Adipose tissue (tissue), 3 donors: ENCODE measurements at regions not wholly inside any gene's neighbourhood (a gene's known extent, or its start where the extent isn't known, plus 50 kb on each side); places are given as distances from the start of the nearest gene placed in this dataset.

Source experiments
- H3K27ac ChIP-seq: one replicate; pipeline ENCODE4 v1.5.1; 2013; ENCODE audit warnings: low read depth, low read length
- WGBS, 3 donors: extraction: QIAGEN DNeasy Blood & Tissue Kit; methylation state at CpG; one replicate each; pipeline ENCODE4 v1.1.7; 2013; 5-methylcytosine and 5-hydroxymethylcytosine counted together
- donor health status: healthy with polysubstance abuse.
- donor health status: Bipolar disorder and iron deficiency.
- donor health status: healthy.

- WGBS, 3 donors: 43 to 60% (median 48%) methylated on average over 5 of the region's 5 CpGs
- no peak overlapping the region for H3K27ac ChIP-seq
These were observed 354.8 kb upstream of the MEIS1 start for GRCh38 chr2:66080127-66080526.

- no peak overlapping the region for H3K27ac ChIP-seq
- 82 to 92% (median 88%) methylated on average over 4 of the region's 4 CpGs for WGBS, 3 donors
These were observed 361.8 kb upstream of the MEIS1 start for GRCh38 chr2:66073172-66073571.

GRCh38 chr2:66070721-66071602, 364.0 kb upstream of the MEIS1 start:
- no peak overlapping the region for H3K27ac ChIP-seq
- 30 to 55% (median 49%) methylated on average over 21 of the region's 21 CpGs for WGBS, 3 donors

DNA sequence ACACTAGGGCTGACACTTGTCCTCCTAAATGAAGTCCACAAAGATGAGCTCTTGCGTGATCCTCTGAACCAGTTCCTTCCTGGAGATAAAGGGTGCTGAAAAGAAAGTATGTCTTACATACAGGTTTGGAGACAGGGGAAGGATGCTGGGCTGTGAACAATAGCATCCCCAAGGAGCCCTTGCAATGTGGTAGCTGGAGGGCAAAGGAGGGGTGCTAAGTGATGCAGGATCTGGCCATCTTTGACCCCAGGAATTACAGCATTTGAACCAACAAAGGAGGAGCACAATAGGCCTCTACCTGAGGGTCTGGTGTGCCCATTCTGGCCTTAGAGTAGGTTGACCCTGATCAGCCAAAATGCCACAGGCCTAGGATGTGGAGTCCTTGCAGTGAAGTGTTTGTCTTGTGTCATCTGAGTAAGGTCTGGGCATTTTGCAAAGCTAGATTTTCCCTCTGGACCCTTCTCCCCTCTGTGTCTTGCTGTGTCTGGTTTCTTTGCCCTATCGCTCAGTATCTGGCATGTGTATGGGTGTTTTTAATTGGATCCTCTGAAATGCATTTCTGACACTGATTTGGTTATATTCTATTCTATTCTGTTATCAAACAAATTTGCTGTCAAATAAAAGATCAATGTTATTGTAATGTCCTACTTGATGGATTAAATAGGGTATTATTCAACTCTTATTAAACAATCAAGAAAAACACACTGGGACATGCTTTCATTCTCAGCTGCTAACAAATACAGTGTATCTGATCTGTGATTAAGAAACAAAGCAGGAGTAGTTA, 364.8 kb upstream of the MEIS1 start:
- no peak overlapping the region for H3K27ac ChIP-seq
- WGBS, 3 donors: 90 to 97% (median 91%) methylated on average over 2 of the region's 2 CpGs

- H3K27ac ChIP-seq: no peak overlapping the region
These were observed 368.9 kb upstream of the MEIS1 start for GRCh38 chr2:66066032-66066431.

DNA sequence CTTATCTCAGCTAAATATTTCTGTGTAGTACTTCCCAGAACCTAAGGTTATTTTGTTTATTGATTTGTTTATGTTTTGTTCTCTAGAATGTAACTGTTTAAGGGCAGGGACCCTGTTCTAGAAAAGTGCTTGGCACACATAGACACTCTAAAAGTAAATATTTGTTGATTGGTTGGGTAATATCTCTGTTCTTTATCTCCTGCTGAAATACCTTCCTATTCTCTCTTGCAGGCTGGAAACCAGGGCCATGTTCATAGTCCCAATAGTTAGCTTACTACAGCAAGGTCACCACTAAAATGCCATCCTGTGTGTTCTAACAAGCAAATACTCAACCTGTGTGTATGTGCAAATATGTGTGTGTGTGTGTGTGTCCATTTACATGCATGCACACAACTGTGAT, 375.6 kb upstream of the MEIS1 start:
- no peak overlapping the region for H3K27ac ChIP-seq

- no peak overlapping the region for H3K27ac ChIP-seq
- WGBS, 3 donors: 84 to 92% (median 91%) methylated on average over 4 of the region's 4 CpGs
These were observed 376.2 kb upstream of the MEIS1 start for GRCh38 chr2:66058675-66059074.

DNA sequence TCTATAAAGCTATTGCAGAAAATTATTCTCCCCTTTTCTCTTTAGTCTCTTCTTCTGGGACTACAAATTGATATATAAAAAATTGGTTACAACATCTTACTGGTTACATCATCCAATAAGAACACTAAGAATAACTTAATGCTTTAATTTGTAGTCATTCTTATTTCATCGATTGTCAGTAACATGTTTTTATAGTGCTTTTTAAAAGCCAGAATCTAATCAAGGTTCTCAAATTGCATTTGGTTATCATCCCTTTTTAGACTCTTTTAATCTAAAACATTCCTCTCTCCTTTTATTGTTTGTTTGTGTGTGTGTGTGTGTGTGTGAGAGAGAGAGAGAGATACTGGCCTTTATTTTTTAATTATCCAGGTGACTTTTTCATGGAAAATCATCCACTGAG, 377.1 kb upstream of the MEIS1 start:
- 82 to 91% (median 85%) methylated on average over 1 of the region's 1 CpG for WGBS, 3 donors

DNA sequence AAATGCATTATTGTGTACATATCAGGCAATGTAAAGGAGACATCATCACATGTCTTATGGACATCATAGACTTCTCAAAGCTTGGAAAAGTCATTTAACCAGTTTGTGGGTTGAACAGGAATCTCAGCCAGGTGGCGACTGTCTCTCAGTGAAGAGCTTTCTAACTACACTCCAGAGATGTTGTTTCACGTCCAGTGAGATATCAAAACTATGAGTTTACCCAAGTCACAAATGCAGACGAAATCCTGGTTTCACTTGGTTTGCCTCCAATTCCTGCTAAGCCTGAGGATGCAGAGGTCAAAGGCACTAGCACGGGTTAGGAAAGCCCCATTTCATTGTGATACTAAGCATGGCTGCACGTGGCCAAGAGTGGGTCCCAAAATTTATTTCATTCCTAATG, 384.5 kb upstream of the MEIS1 start:
- WGBS, 3 donors: 46 to 61% (median 49%) methylated on average over 5 of the region's 5 CpGs
- no peak overlapping the region for H3K27ac ChIP-seq

More for the DNA sequence above, 377.1 kb upstream of the MEIS1 start:
- no peak overlapping the region for H3K27ac ChIP-seq

GRCh38 chr2:66048667-66049066, 386.3 kb upstream of the MEIS1 start:
- no peak overlapping the region for H3K27ac ChIP-seq
- WGBS, 3 donors: 83 to 86% (median 86%) methylated on average over 3 of the region's 3 CpGs

- 81 to 86% (median 81%) methylated on average over 7 of the region's 7 CpGs for WGBS, 3 donors
- no peak overlapping the region for H3K27ac ChIP-seq
These were observed 392.8 kb upstream of the MEIS1 start for GRCh38 chr2:66041902-66042657.

DNA sequence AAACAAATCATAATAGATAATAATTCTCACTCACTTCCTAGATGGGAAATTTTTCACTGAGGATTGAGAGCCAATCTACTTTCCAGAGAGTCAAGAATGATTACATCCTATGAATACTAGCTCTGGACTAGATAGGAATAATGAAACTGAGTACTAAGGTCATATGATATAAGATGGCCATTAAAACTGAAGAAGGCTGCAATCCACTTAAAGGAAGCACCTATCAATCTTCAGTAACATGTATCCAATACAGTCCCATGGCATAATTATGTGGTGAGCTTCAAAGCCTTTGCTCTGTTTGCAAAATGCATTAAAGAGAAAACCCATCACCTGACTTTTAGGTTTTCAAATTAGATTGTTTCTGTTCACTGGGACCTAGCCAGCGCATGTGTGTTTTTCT, 398.0 kb upstream of the MEIS1 start:
- WGBS, 3 donors: 87 to 97% (median 97%) methylated on average over 1 of the region's 1 CpG
- H3K27ac ChIP-seq: no peak overlapping the region

- H3K27ac ChIP-seq: no peak overlapping the region
These were observed 400.5 kb upstream of the MEIS1 start for GRCh38 chr2:66034467-66034866.

GRCh38 chr2:66032226-66032775, 402.6 kb upstream of the MEIS1 start:
- no peak overlapping the region for H3K27ac ChIP-seq
- 81 to 95% (median 83%) methylated on average over 1 of the region's 1 CpG for WGBS, 3 donors

- H3K27ac ChIP-seq: no peak overlapping the region
- WGBS, 3 donors: 74 to 87% (median 77%) methylated on average over 4 of the region's 4 CpGs
These were observed 403.7 kb upstream of the MEIS1 start for GRCh38 chr2:66031236-66031635.

GRCh38 chr2:66030553-66030952, 404.4 kb upstream of the MEIS1 start:
- H3K27ac ChIP-seq: no peak overlapping the region
- WGBS, 3 donors: 71 to 82% (median 71%) methylated on average over 1 of the region's 1 CpG

DNA sequence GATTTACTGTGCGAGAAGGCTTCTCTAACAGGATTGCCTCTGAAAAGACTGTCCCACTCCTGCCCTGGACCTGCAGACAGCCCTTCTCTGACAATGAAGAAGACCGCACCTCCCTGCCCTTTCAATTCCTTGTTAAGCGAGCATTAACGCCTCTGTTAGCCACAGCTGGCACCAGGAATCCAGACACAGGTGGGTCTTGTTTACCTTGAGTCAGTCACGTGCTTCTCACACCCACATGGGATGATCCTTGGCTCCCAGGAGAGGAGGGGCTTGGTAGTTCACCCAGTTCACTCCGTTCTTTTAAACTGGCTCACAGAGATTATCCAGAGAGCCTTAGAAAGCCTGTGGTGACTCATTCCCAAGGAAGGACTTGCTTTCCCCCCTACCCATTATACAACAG, 410.5 kb upstream of the MEIS1 start:
- no peak overlapping the region for H3K27ac ChIP-seq
- 54 to 74% (median 70%) methylated on average over 6 of the region's 6 CpGs for WGBS, 3 donors

DNA sequence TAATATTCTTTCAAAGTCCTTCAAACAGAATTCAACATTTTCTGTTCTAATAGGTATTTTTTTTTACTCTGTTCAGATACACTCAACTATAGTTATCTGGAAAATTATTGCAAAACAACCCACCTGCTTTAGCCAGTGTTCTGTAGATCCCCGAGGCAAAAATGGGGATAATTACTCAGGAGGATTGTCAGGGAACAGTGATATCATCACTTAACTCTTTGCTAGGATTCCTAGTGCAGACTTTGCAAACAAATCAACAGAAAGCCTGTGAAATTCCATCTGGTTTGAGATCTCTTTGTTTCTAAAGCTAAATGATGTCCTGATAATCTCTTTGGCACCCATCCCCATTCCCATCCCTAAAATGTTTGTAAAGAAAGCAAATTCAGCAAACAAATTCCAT, 413.6 kb upstream of the MEIS1 start:
- WGBS, 3 donors: 3 to 36% (median 28%) methylated on average over 1 of the region's 1 CpG
- H3K27ac ChIP-seq: no peak overlapping the region

GRCh38 chr2:66017763-66018162, 417.2 kb upstream of the MEIS1 start:
- H3K27ac ChIP-seq: no peak overlapping the region
- 90 to 98% (median 91%) methylated on average over 2 of the region's 2 CpGs for WGBS, 3 donors
